ENCODE measurements at regions not wholly inside any gene's neighbourhood (a gene's known extent, or its start where the extent isn't known, plus 50 kb on each side); places are given as distances from the start of the nearest gene placed in this dataset.

DNA sequence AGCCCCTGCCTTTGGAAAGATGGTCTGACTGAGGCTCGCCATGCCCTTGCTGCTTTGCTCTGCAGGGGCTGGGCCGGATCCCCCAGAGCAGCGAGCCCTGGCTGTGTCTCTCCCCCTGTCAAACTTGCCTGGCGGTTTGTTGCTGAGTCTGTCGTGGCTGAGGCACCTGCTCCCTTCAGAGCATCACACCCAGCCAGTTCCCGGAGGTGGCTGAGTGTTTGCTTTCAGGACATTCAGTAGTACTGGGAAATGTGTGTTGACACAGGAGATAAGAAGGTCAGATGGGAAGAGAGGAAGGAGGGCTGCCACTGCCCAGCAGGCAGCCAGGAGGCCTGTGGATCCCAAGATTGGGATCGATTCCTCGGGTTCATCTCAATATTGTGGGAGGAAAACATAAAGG lies 62.9 kb downstream of the GADD45G start:
- H3K4me1 ChIP-seq (ENCODE audit: insufficient read depth, low read length, poor library complexity, severe bottlenecking), result no peaks in the 10 kb centered on the region
- BruUV-seq (replicated peaks), result no TSS peak
- H3K4me3 ChIP-seq (ENCODE audit: low read depth, low read length, poor library complexity, severe bottlenecking), result no peak overlapping the region
- no peaks in the 10 kb centered on the region for H3K9me3 ChIP-seq (ENCODE audit: low read depth, low read length, poor library complexity, severe bottlenecking)
- ChIA-PET POLR2A (ENCODE audit: low non-redundant PET) (no interaction called here), CTCF (no interaction called here)
- DNase-seq (ENCODE audit: low spot score), result no peak
- no peaks in the 10 kb centered on the region for H3K27me3 ChIP-seq (replicated peaks; ENCODE audit: insufficient read depth, low read depth, low read length, poor library complexity)
- TF ChIP-seq, protein P1, sequence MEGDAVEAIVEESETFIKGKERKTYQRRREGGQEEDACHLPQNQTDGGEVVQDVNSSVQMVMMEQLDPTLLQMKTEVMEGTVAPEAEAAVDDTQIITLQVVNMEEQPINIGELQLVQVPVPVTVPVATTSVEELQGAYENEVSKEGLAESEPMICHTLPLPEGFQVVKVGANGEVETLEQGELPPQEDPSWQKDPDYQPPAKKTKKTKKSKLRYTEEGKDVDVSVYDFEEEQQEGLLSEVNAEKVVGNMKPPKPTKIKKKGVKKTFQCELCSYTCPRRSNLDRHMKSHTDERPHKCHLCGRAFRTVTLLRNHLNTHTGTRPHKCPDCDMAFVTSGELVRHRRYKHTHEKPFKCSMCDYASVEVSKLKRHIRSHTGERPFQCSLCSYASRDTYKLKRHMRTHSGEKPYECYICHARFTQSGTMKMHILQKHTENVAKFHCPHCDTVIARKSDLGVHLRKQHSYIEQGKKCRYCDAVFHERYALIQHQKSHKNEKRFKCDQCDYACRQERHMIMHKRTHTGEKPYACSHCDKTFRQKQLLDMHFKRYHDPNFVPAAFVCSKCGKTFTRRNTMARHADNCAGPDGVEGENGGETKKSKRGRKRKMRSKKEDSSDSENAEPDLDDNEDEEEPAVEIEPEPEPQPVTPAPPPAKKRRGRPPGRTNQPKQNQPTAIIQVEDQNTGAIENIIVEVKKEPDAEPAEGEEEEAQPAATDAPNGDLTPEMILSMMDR (conservative IDR thresholded peaks at IDR 0.05; ENCODE audit: low read depth, low read length), result no peak
- TF ChIP-seq EZH2 (IDR thresholded peaks at IDR 0.05; ENCODE audit: borderline replicate concordance, low read depth, low read length, poor library complexity, severe bottlenecking), result no peak
- H3K27ac ChIP-seq (ENCODE audit: low read depth, low read length, poor library complexity, severe bottlenecking), result no peak overlapping the region
- H3K36me3 ChIP-seq (ENCODE audit: insufficient read depth, low read length, poor library complexity, severe bottlenecking), result no peaks in the 10 kb centered on the region
- intact Hi-C loops (cut with micrococcal nuclease; ENCODE audit: unreplicated experiment), result no loop called here

DNA sequence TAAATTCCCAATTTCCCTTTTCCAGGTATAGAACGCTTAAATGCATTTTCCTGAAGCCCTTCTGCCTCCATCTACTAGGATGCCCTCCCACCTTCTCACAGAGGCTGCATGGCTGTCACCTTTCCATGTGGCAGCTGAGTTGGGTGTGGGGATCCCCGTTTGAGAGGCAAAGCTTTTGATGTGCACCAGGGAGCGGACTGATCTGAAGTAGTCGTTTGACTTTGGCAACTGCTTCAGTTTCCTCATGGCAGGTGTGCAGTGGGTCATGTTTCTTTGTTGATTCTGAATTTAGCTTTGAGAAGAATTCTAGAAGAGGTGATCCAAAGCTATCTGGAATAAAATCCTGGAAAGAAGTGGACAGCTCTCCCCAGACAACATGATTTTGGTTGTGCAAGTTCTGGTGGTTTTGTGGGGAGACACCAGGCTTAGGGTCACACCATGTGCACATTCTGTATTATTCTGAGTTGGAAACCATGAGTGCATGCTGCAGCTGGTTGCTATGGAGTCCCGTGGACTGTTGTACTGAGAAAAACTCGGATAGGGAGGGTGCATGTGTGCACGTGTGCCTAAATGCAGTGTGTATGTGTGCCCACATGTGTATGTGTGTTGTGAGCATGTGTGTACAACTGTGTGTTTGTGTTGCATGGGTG lies 63.5 kb downstream of the GADD45G start:
- Histone ChIP-seq H3K27ac (ENCODE audit: low read depth, low read length, poor library complexity, severe bottlenecking) (no peak overlapping the region), H3K27me3 (replicated peaks; ENCODE audit: insufficient read depth, low read depth, low read length, poor library complexity) (no peaks in the 10 kb centered on the region), H3K36me3 (ENCODE audit: insufficient read depth, low read length, poor library complexity, severe bottlenecking) (no peaks in the 10 kb centered on the region), H3K9me3 (ENCODE audit: low read depth, low read length, poor library complexity, severe bottlenecking) (no peaks in the 10 kb centered on the region), H3K4me1 (ENCODE audit: insufficient read depth, low read length, poor library complexity, severe bottlenecking) (no peaks in the 10 kb centered on the region), H3K4me3 (ENCODE audit: low read depth, low read length, poor library complexity, severe bottlenecking) (no peak overlapping the region)
- POLR2A ChIA-PET (ENCODE audit: low non-redundant PET), result no interaction called here
- intact Hi-C loops (cut with micrococcal nuclease; ENCODE audit: unreplicated experiment), result no loop called here
- no TSS peak for BruUV-seq (replicated peaks)
- CTCF ChIA-PET, result no interaction called here
- TF ChIP-seq, protein P1 (conservative IDR thresholded peaks at IDR 0.05; ENCODE audit: low read depth, low read length), result no peak
- TF ChIP-seq EZH2 (IDR thresholded peaks at IDR 0.05; ENCODE audit: borderline replicate concordance, low read depth, low read length, poor library complexity, severe bottlenecking), result no peak
- no peak for DNase-seq (ENCODE audit: low spot score)

DNA sequence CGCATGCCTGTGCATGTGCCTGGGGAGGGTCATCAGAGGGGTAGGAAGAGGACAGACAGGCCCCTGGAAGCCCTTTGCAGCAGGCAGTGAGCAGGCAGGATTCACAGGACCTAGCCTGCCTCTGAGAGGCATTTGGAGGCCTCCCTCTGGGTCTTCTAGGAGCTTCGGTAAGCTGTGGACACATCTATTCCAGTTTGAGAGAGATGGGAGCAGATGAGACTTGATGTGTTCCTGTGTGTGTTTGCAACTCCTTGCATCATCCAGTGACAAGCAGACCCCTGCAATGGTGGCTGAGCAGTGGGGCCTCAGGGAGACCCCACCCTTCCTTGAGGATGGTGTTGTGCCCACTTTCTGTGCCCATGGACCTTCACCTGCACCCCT lies 64.0 kb downstream of the GADD45G start:
- CTCF ChIA-PET, result no interaction called here
- Histone ChIP-seq H3K4me3 (ENCODE audit: low read depth, low read length, poor library complexity, severe bottlenecking) (no peak overlapping the region), H3K9me3 (ENCODE audit: low read depth, low read length, poor library complexity, severe bottlenecking) (no peaks in the 10 kb centered on the region), H3K27ac (ENCODE audit: low read depth, low read length, poor library complexity, severe bottlenecking) (no peak overlapping the region), H3K27me3 (replicated peaks; ENCODE audit: insufficient read depth, low read depth, low read length, poor library complexity) (no peaks in the 10 kb centered on the region), H3K4me1 (ENCODE audit: insufficient read depth, low read length, poor library complexity, severe bottlenecking) (no peaks in the 10 kb centered on the region), H3K36me3 (ENCODE audit: insufficient read depth, low read length, poor library complexity, severe bottlenecking) (no peaks in the 10 kb centered on the region)
- intact Hi-C loops (cut with micrococcal nuclease; ENCODE audit: unreplicated experiment), result no loop called here
- POLR2A ChIA-PET (ENCODE audit: low non-redundant PET), result no interaction called here
- no peak for DNase-seq (ENCODE audit: low spot score)
- BruUV-seq (replicated peaks), result no TSS peak
- no peak for TF ChIP-seq EZH2 (IDR thresholded peaks at IDR 0.05; ENCODE audit: borderline replicate concordance, low read depth, low read length, poor library complexity, severe bottlenecking)
- TF ChIP-seq, protein P1 (conservative IDR thresholded peaks at IDR 0.05; ENCODE audit: low read depth, low read length), result no peak
